HG02943 (cell line): ENCODE measurements at regions not wholly inside any gene's neighbourhood (a gene's known extent, or its start where the extent isn't known, plus 50 kb on each side); places are given as distances from the start of the nearest gene placed in this dataset.

Experiments used
- ATAC-seq: cut with Tn5 transposase; IDR thresholded peaks from one replicate; pipeline ENCODE4 v1.9.1; 2021; ENCODE audit warnings: mild to moderate bottlenecking, low read depth, moderate library complexity; ENCODE audit not compliant: unreplicated experiment

DNA sequence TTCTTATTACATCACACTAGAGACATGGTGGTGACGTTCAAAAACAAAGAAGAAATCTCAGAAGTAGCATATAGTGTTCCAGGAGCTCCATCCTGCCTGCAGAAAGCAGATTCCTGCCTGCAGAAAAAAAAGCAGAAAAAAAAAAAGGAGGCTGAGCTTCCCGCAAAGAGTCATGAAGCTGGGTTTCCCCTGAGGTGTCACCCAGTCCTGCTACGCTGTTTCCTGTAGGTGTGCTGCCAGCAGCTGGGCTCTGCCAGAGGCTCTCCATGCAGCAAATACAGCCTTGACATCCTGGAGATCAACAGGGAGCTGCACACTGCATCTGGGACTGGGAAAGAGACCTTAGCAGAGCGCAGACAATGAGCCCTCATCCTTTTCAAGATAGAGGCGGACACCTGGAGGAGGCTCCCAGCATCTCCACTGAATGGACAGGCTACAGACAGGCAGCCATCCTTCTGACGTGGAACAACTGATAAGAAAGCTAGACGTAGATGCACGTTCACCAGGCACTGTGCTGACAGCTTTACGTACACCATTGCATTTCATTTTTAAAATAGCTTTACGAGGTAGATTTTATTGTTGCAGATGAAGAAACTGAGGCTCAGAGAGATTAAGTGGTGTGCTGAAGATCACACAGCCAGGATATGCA, 350.9 kb downstream of the FOXO1 start:
- ATAC-seq: no peak

DNA sequence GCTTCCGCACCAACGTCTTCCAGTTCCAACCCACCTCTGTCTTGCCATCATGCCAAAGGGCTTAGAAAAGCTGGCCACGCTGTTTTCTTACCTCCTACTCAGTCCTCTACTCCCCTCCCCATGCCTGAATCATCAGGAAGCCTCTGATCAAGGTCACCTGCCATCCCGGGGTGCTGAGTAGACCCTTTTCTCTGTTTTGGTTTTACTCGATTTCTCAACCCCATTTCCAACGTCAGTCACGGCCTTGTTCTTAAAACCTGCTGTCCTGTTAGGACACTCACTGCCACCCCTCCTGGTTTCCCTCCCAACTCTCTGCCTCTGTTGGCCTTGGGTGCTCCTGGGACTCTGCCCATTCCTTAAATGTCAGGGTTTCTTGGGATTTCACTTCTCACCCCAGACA, 350.1 kb downstream of the FOXO1 start:
- no peak for ATAC-seq

DNA sequence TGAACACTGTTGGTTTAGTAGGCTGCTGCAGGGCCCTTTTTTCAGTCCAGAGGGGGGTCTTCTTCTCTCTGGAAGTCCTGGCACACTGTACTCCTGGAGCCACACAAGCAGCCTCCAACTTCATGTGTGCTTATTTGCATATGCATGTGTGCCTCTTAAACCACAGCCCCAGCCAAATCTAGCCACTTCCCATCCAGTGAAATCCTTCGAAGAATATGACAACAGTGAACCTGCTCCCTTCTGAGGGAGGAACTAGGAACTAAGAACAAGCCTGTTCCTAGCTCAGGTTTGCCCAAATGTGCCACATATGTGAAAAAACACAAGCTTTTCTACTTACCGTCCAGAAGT, 348.5 kb downstream of the FOXO1 start:
- no peak for ATAC-seq

DNA sequence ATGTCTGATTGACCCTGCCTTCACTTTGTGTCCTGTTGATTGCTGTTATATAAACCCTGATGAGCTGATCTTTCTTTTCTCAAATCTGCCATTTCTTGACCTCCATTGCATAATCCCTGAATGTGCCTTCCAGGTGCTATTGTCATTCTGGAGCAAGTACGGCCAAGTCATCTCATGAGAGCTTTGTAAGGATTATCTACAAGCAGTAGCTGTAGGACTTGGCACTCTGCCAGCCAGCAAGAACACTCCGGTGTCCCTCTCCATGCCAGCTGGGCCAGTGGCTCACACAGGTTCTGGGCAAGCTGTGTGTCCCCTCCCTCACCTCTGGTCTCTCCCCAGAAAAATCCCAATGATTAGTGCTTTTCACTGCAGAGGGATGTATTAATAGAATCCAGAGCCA, 348.1 kb downstream of the FOXO1 start:
- no peak for ATAC-seq

DNA sequence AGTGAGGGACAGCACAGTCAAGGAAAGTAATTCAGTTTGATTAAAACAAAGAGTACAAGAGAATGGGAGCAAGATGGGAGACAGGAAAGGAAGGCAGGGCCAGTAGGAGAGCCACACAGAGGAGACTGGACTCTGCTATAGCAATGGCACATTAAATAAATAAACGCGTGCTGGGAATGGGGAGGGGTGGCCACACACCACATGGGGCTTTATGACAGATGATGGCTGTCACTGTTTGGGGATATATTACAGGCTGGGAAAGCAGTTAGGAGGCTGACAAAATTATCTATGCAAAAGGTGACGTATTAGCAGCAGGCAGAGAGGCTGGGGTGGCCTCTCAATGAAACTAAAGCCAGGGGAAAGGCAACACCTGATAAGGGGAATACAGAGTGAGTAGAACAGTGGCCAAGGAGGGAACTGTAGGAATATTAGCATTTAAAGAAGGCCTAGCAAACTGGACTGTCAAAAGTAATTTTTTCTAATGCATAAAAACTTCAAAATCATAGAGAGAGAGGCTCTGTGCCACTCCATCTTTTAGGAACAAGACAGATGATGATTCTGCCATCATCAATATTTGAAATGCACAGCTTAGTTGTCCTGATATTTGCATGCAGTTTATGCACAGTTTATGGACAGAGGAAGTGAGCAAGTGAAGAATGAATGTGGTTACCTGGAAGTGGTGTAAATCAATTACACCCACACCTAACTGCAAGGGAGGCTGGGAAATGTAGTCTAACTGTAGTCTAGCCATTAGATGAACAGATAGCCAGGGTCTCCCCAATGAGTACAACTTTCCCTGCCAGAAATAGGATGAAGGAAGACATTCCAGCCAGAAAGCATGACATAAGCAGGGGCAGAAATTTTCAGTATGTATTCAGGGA, 346.5 kb downstream of the FOXO1 start:
- ATAC-seq: no peak

DNA sequence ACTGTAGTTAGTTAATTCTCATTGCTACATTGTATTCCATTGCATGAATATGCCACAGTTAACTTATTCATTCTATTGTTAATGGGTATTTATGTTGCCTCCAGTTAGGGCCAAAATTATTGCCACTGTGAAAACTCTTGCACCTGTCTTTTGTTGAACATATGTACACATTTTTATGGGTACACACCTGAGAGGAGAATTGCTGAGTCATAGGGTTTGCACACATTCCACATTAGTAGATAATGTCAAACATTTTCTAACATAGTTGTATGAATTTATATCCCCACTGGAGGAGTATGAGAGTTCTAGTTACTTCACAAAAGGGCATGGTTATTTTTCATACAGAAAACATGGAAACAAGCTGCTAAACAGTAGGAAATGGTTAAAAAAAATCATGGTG, 338.4 kb downstream of the FOXO1 start:
- ATAC-seq: no peak

DNA sequence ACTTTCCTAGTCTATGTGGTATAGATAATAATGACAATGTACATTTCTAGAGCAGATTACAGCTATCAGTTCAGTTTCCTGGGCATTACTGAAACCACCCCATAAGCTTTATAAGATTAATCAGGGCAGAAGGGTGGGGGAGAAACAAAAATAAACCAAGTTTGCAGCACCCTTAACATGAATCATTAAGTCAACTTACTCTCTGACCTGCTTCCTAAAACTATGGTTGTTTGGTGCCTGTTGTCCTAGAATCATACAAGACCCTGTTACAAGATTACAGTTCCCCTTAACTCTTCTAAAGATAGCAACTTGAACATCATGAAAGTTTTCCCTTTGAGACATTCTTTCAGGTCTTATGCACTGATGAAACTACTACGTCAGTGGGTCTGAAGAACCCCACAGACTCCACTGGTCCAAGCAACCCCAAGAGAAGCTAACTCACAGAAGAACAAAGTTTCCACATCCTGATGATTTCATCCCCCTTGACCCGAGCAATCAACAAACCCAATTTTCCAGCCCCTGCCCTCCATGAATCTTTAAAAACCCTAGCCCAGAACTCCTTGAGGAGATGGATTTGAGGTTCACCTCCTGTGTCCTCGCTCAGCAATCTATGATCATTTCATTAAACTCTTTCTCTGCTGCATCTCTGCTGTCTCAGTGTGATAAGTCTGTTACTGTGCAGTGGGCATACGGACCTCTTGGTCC, 336.5 kb downstream of the FOXO1 start:
- ATAC-seq: no peak

DNA sequence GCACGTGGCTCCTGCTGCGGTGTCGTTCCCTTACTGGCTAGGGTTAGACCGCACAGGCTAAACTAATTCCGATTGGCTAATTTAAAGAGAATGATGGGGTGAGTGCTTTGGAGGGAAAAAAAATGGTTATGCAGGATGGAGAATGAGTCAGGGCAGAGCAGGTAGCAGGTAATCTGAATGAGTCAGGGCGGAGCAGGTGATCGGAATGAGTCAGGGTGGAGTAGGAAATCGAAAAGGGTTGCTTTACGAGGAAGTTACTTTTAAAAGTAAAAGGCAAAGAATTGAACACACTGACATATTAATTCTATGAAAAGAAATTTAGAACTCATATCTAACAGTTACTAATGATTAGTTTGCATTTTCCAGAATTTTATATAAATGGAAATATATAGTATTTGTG, 335.5 kb downstream of the FOXO1 start:
- no peak for ATAC-seq

DNA sequence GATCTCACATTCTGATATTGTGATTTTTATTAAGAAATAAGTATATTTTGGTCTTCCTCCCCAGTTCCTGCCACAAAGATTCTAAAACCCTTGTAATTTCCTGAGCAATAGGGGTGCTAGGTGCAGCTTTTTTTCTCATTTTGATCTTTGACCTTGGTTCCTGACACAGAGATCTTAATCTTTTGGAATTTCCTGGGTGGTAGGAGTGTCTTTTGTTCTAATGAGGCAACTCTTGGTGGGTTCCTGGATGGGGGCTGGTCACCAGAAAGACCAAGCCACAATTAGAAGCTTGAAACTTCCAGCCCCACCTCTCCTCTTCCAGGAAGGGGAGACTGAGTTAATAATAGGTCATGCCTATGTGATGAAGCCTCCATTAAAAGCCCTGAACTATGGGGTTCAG, 334.6 kb downstream of the FOXO1 start:
- no peak for ATAC-seq

DNA sequence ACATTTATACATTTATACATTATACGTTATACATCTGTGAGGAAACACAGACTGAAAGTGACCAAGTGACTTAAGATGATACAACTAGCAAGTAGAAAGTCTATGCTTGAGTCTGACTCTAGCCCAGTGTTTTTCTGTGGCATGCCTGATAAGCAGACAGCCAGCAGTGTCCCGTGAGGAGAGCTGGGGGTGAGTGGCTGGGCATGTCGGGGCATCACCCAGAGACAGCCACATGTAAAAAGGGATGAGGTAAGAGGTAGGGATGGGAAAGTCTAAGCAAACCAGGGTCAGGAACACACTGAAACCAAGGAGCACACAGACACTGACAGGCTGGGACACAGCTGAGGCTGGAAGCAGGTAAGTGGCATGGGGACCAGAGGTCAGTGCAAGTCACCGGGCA, 333.2 kb downstream of the FOXO1 start:
- ATAC-seq: no peak

DNA sequence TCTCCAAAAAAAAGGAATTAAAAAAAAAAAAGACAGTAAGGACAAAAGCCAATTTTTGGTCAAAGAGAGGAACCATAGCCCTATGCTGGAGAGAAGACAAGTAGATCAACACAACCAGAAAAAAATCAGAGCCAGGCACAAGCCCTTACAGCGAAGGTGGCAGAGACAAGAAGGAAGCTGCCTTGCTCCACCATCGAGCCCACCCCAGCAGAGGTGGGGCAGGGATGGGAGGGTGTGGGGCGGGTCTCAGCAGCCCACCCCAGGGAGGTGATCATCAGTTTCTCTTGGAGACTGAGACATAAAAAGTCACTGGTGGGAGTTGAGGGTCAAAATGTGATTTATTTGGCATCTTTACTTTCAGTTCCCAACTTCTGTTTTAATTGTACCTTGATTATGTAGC, 332.4 kb downstream of the FOXO1 start:
- no peak for ATAC-seq

DNA sequence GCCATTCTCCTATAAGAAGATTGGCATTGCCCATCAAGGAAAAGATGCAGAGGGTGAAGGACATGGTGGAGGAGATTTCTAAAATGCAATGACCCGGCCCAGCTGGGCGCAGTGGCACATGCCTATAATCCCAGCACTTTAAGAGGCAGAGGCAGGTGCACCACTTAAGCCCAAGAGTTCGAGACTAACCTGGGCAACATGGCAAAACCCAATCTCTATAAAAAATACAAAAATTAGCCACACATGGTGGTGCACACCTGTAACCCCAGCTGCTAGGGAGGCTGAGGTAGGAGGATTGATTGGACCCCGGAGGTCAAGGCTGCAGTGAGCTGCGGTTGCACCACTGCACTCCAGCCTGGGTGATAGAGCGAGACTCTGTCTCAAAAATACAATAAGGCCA, 331.8 kb downstream of the FOXO1 start:
- no peak for ATAC-seq

DNA sequence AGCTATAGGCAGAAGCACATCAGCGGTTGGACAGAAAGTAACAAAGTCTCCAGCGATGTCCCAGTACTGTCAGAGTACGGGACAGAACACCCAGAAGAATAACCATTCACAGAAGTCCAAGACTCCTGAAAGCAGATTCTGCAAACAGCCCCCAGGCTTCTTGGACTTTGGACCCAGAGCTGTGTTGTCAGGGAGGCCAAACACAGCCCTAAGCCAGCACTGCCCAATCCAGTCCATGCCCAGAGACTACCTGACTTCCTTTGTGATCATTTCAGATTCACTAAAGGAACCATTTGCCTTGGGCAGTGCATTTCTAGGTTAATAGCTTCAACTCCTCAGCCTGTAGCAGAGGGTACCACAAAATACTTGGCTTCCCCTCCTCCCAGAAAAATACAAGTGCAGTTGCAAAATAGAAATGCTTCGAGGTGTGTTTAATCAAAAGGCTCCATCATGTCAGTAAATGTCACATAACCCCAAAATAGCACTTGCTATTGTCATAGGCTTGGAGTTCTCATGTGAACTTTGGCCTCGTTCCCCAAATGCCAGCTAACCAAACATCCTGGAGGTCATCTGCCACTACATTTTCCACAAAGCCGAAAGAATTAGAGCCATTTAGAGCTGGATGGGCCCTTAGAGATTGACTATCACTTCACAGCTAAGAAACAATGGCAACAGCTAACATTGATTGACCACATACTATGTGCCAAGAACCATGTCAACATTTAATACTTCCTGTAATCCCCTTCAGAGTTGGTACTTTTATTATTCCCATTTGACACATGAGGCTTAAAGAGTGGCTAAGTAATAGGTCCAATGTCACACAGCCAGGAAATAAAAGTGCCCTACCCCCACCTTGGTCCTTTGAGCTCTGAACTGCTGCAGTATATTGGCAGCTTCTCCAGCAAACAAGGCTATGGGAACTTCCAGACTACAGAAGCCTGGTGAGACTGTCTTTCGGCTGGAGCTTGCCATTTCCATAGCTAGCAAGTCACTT, 329.9 kb downstream of the FOXO1 start:
- ATAC-seq: no peak

DNA sequence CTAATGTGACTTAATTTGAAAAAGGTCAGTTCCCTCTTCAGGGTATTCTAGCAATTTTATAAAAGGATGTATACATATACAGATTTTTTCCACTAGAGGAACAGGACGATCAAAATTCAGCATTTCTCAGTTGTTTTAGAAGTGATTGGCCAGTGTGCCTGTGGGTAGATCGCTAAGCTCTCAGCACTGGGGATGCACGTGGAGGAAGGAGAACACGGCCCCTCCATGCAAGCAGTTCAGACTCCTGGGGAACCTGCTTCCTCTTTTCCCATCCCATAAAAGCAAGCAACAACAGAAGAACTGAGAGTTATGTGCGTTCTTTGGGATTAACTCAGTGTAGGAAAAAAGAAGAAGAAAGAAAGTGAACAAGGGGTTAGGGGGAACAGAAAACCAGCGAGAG, 328.8 kb downstream of the FOXO1 start:
- no peak for ATAC-seq

DNA sequence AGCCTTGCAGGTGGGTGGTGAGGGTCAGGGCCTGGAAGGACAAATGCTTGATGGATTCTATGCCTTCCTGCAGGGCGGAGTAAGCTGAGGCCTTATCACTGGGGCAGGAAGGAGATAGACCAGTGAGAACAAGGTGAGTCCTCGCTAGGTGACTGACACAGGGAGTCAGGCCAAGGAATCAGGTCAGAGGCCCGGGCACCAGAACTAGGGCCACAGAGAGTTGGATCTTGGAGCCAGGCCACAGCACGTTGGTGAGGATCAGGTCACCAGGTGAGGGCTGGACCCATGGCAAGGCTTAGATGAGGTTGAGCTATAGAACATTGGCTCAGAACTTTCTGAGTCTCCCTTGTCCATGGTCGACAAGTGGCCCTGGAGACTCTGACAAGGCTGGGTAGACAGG, 328.2 kb downstream of the FOXO1 start:
- ATAC-seq: no peak

DNA sequence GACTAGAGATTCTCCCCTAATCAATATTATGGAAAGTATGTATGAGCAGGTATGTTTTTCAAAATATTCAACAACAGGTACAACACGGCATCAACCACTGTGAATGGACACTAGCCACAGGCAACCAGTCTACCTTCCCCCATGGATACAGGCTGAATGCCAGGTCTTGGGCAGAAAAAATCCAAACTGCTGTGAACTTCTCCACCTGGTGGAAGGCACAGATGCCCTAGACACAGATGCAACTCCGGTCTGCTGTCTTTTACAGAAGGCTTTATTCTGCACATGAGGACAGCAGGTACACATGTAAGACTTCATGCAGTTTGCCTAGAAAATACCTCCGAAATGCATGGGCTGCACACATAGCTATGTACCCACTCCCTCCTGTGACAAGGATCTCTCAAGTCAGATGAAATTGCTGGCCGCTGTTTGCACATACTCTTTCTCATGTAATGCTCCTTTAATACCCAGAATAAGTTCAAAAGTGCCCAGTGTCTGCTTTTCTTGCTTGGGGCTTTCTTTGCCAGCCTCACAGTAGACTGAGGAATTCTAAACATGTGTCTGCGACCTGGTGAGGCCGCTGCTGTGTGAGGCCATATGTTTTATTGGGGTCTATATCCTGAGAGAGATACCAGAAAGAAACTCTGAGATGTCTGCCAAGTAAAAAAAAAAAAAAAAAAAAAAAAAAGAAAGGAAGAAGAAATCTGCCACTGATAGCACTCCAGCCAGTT, 325.9 kb downstream of the FOXO1 start:
- ATAC-seq: no peak

DNA sequence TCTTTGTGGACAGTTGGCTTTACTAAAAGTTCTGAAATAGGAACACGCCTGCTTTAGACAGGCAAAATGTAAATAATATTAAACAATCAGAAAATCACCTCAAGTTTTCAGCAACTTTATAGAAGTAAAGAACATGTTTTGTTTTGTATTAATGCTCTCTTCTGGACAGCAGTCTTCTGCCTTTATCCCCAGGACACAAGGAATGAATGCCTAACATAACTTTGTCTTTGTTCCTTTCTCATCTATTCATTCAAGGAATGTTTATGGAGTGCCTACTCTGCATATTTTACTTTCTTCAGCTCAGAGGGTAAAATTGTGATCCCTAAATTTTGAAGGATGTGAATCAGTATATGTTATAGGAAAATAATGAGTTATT, 325.4 kb downstream of the FOXO1 start:
- no peak for ATAC-seq

DNA sequence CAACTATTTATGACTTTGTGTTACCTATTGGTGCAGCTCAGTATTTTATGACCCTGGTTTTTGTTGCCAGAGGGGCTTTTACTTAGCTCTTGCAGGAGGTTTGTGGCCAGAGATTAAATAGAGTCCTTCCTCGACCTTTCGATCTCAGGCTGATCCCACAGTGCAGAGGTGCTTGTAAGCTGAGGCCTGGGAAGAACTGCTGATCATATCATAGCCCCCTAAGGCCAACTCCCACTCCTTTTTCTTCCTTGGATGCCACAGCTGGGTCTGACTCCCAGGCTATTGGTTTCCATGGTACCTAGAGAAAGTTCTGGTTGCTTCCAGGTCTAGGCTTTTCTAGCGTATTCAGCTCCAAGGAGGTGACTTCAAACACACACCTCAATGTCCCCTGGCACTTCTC, 324.9 kb downstream of the FOXO1 start:
- no peak for ATAC-seq

DNA sequence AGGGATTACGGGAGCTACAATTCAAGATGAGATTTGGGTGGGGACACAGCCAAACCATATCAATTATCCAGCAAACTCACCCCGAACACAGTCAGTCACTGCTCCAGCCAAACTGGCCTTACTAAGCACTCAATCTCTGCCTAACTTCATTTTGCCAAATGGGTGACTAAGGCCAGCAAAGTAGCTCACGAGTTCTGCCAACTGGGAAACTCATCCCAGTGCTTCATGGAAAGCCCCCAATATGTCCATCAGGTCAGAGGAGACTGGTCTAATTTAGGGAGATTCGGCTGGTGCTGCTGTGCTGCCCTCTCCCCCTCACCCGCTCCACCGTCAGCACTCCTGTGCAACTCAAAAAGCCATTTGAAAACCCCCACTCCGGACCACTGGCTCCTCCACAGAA, 324.0 kb downstream of the FOXO1 start:
- no peak for ATAC-seq

DNA sequence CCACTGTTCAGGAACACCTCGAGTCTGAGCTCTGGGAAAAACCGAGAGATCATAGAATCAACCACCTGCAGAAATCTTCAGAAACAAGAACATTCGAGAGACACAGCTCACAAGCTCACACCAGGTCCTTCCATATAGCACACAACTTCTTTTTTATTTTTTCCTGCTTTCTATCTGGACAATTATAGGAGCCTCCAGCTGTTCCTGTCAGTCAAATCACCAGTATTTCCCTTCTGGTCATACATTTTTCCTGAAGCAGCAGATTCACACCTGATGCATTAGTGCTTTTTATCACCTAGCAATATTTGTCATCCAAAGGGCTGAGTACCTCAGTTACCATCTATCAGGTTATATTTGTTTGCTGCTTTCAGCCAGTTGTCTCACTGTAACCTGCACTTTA, 323.5 kb downstream of the FOXO1 start:
- no peak for ATAC-seq
